ENCODE measurements at regions not wholly inside any gene's neighbourhood (a gene's known extent, or its start where the extent isn't known, plus 50 kb on each side); places are given as distances from the start of the nearest gene placed in this dataset.
"Not testable (repeated sequence)": the region's sequence is repeated elsewhere in the genome, so short reads cannot be mapped to it uniquely, and the experiment has no call there.

GRCh38 chr11:87484566-87484965 lies 446.8 kb downstream of the TMEM135 start:
- H3K27ac Mint-ChIP-seq, result no peak overlapping the region
- DNase-seq, result no peak
- no peaks in the 10 kb centered on the region for H3K27me3 Mint-ChIP-seq

DNA sequence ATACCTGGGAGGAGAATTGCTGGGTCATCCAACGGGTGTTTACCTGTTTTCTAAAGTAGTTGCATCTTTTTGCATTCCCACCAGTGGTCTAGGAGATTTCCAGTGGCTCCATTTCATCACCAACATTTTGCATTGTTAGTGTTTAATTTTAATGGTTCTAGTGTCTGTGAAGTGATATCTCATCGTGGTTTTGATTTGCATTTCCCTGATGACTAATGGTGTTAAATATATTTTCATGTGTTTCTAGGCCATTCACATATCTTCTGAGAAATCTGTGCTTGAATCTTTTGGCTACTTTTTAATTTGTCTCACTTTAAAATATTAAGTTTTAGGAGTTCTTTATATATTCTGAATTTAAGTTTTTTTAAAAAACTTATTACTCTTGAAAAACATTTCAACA lies 439.6 kb downstream of the TMEM135 start:
- Mint-ChIP-seq H3K27me3 (no peaks in the 10 kb centered on the region), H3K4me3 (no peak overlapping the region), H3K36me3 (no peaks in the 10 kb centered on the region), H3K27ac (no peak overlapping the region), H3K9me3 (peaks cover 9% of the 10 kb centered on the region in 2 donors), H3K4me1 (no peaks in the 10 kb centered on the region)
- ATAC-seq (replicated peaks) (no peak), DNase-seq (no peak)

More at GRCh38 chr11:87484566-87484965, 446.8 kb downstream of the TMEM135 start:
- Mint-ChIP-seq H3K4me3 (no peak overlapping the region), H3K9me3 (peaks cover 0 to 3% of the 10 kb centered on the region in 2 donors), H3K4me1 (no peaks in the 10 kb centered on the region), H3K36me3 (no peaks in the 10 kb centered on the region)
- no peak for ATAC-seq (replicated peaks)

GRCh38 chr11:87473174-87473573 lies 435.4 kb downstream of the TMEM135 start:
- Mint-ChIP-seq H3K36me3 (no peaks in the 10 kb centered on the region), H3K4me3 (no peak overlapping the region), H3K27me3 (no peaks in the 10 kb centered on the region), H3K4me1 (no peaks in the 10 kb centered on the region), H3K27ac (no peak overlapping the region), H3K9me3 (peaks cover 0 to 4% of the 10 kb centered on the region in 2 donors)
- DNase-seq, result no peak
- no peak for ATAC-seq (replicated peaks)

DNA sequence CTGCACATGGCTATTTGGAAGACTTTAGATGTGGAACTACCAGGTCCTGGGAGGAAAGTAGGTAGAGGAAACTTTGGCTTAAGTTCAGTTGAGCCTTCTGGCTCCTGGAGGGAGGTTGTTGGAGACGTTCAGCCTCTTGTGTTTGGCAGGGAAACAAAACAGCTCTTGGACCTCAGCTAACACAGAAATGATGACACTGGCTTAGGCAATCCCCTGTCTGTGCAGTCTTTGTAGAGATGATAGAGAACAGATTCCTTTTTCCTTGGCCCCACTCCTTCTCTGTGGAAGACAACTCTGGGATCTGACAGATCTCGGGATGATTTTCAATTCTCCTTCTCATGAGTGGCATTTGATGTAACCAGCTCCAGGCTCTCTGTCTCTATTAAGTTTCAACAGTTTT lies 428.5 kb downstream of the TMEM135 start:
- ATAC-seq (replicated peaks), result no peak

GRCh38 chr11:87465716-87466115 lies 428.0 kb downstream of the TMEM135 start:
- Mint-ChIP-seq H3K36me3 (no peaks in the 10 kb centered on the region), H3K27ac (no peak overlapping the region), H3K9me3 (no peaks in the 10 kb centered on the region), H3K4me3 (no peak overlapping the region), H3K27me3 (no peaks in the 10 kb centered on the region), H3K4me1 (no peaks in the 10 kb centered on the region)
- ATAC-seq (replicated peaks) (no peak), DNase-seq (no peak)

More for the DNA sequence above, 428.5 kb downstream of the TMEM135 start:
- H3K27me3 Mint-ChIP-seq, result no peaks in the 10 kb centered on the region
- H3K27ac Mint-ChIP-seq, result no peak overlapping the region
- H3K4me3 Mint-ChIP-seq, result no peak overlapping the region
- no peaks in the 10 kb centered on the region for H3K4me1 Mint-ChIP-seq
- H3K36me3 Mint-ChIP-seq, result no peaks in the 10 kb centered on the region
- DNase-seq, result no peak
- H3K9me3 Mint-ChIP-seq, result no peaks in the 10 kb centered on the region

DNA sequence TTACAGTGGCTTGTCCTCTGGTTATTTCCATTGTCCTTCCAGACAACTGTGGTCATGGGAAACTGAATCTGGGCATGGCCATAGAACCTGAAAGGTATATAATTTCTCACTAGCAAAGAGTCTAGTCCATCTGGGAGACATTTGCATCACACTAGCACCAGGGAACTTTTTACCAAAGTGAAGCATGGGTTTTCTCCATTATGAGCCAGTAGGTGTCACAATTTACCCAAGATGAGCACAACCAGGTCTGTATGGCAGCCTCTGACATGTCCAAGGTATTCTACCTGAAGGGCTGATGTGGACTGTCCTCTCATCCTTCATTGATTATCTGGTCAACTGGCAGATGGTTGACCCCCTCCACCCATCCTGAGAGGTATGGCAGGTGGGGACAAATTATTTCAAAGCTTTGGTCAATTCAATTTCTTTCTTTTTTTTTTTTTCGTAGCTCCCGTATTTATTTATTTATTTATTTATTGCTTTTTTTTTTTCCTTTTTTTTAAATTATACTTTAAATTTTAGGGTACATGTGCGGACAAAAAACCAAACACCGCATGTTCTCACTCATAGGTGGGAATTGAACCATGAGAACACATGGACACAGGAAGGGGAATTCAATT lies 425.9 kb downstream of the TMEM135 start:
- H3K27me3 Mint-ChIP-seq, result no peaks in the 10 kb centered on the region
- H3K9me3 Mint-ChIP-seq, result no peaks in the 10 kb centered on the region
- no peak for DNase-seq
- H3K4me3 Mint-ChIP-seq, result no peak overlapping the region
- no peaks in the 10 kb centered on the region for H3K36me3 Mint-ChIP-seq
- peak; percentile 47 to 52 for ATAC-seq (replicated peaks)
- no peak overlapping the region for H3K27ac Mint-ChIP-seq
- no peaks in the 10 kb centered on the region for H3K4me1 Mint-ChIP-seq

DNA sequence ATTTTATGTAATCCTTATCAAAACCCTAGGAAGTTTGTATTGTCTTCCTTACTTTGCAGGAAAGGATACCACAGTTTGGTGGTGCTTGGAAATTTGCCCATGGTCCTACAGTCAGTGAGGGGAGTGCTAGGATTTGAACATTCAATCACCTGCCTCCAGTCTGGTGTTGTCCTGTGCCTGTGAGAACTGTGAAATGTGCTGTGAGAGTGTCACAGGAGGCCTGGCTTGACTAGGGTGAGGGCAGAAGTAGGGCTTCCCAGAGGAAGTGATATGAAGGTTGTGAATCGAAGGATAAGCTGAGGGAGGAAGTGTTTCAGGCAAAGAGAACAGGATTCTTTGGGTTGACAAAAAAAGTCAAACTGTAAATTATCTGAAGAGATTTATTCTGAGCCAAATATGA lies 424.4 kb downstream of the TMEM135 start:
- DNase-seq (no peak), ATAC-seq (replicated peaks) (no peak)
- H3K9me3 Mint-ChIP-seq, result no peaks in the 10 kb centered on the region
- no peaks in the 10 kb centered on the region for H3K36me3 Mint-ChIP-seq
- no peak overlapping the region for H3K27ac Mint-ChIP-seq
- H3K4me3 Mint-ChIP-seq, result no peak overlapping the region
- H3K27me3 Mint-ChIP-seq, result no peaks in the 10 kb centered on the region
- no peaks in the 10 kb centered on the region for H3K4me1 Mint-ChIP-seq

- H3K4me3 Mint-ChIP-seq, result no peak overlapping the region
- H3K27me3 Mint-ChIP-seq, result no peaks in the 10 kb centered on the region
- H3K27ac Mint-ChIP-seq, result no peak overlapping the region
- H3K36me3 Mint-ChIP-seq, result no peaks in the 10 kb centered on the region
- no peaks in the 10 kb centered on the region for H3K4me1 Mint-ChIP-seq
- ATAC-seq (replicated peaks), result no peak
- DNase-seq, result no peak
- H3K9me3 Mint-ChIP-seq, result no peaks in the 10 kb centered on the region
These were observed 423.3 kb downstream of the TMEM135 start for GRCh38 chr11:87460842-87461637.

DNA sequence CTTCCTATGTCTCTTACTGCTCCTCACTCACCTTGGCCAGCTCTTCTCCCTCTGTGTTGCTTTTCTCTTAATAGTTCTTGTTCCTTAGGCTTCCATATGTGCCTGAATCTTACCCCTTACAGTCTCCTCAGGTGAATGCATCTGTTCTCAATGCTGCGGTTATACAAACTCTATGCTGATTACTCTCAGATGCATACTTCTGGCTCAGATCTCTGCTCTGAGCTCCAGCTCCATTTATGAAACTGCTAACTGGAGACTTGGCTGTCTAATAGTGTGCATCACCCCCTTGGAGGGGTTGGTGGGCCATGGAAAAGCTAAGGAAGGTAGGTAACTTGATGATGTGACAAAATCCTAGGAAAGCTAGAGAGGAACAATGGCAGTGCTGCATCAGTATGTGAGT lies 422.5 kb downstream of the TMEM135 start:
- no peak overlapping the region for H3K27ac Mint-ChIP-seq
- H3K4me3 Mint-ChIP-seq, result no peak overlapping the region
- H3K4me1 Mint-ChIP-seq, result no peaks in the 10 kb centered on the region
- no peaks in the 10 kb centered on the region for H3K36me3 Mint-ChIP-seq
- H3K9me3 Mint-ChIP-seq, result no peaks in the 10 kb centered on the region
- ATAC-seq (replicated peaks) (no peak), DNase-seq (no peak)
- no peaks in the 10 kb centered on the region for H3K27me3 Mint-ChIP-seq

DNA sequence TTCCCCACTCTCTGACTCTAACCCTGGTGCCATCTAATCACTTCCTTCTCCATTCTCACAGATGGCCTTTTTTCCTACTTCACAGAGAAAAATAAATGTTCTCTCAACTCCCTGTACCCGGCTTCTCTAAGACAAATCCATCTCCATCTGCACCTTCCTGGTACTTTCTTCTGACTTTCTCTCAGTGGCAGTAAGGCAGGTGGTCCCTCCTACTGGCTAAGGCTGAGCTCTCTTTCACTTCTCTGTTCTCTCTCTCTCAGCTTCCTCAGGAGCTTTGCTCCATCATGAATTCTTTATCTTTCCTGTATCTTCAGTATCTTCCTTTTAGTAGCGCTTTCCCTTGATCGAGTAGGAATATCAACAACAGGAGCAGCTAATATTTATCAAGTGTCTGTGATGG lies 421.6 kb downstream of the TMEM135 start:
- Mint-ChIP-seq H3K4me3 (no peak overlapping the region), H3K9me3 (no peaks in the 10 kb centered on the region), H3K27me3 (no peaks in the 10 kb centered on the region), H3K4me1 (no peaks in the 10 kb centered on the region), H3K36me3 (no peaks in the 10 kb centered on the region), H3K27ac (no peak overlapping the region)
- DNase-seq (no peak), ATAC-seq (replicated peaks) (no peak)

DNA sequence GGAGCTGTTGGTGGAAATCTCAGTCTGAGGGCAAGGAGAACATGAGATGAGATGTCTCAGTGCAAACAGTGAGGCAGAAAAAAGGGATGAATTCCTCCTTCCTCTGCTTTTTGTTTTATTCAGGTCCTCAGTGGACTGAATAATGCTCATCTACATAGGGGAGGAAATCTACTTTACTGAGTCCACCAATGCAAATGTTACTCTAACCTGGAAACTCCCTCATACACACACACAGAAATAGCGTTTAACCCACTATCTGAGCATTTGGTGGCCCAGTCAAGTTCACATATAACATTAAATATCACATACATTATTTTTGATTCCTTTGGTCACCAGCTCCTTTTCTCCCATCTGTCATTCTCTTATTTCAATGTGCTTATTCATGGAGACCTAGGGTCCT lies 418.8 kb downstream of the TMEM135 start:
- Mint-ChIP-seq H3K27me3 (no peaks in the 10 kb centered on the region), H3K9me3 (no peaks in the 10 kb centered on the region), H3K27ac (no peak overlapping the region), H3K4me1 (no peaks in the 10 kb centered on the region), H3K4me3 (no peak overlapping the region), H3K36me3 (no peaks in the 10 kb centered on the region)
- DNase-seq, result no peak
- no peak for ATAC-seq (replicated peaks)

GRCh38 chr11:87455180-87455579 lies 417.4 kb downstream of the TMEM135 start:
- DNase-seq, result no peak
- no peak overlapping the region for H3K27ac Mint-ChIP-seq
- no peaks in the 10 kb centered on the region for H3K9me3 Mint-ChIP-seq
- ATAC-seq (replicated peaks), result no peak
- H3K4me1 Mint-ChIP-seq, result no peaks in the 10 kb centered on the region
- no peaks in the 10 kb centered on the region for H3K27me3 Mint-ChIP-seq
- H3K36me3 Mint-ChIP-seq, result no peaks in the 10 kb centered on the region
- no peak overlapping the region for H3K4me3 Mint-ChIP-seq

GRCh38 chr11:87454241-87454640 lies 416.5 kb downstream of the TMEM135 start:
- no peak for DNase-seq
- H3K4me3 Mint-ChIP-seq, result no peak overlapping the region
- no peaks in the 10 kb centered on the region for H3K27me3 Mint-ChIP-seq
- no peaks in the 10 kb centered on the region for H3K4me1 Mint-ChIP-seq
- H3K27ac Mint-ChIP-seq, result no peak overlapping the region
- no peaks in the 10 kb centered on the region for H3K36me3 Mint-ChIP-seq
- peak in 1 of 2 donors; percentile 42 for ATAC-seq (replicated peaks)
- H3K9me3 Mint-ChIP-seq, result no peaks in the 10 kb centered on the region

DNA sequence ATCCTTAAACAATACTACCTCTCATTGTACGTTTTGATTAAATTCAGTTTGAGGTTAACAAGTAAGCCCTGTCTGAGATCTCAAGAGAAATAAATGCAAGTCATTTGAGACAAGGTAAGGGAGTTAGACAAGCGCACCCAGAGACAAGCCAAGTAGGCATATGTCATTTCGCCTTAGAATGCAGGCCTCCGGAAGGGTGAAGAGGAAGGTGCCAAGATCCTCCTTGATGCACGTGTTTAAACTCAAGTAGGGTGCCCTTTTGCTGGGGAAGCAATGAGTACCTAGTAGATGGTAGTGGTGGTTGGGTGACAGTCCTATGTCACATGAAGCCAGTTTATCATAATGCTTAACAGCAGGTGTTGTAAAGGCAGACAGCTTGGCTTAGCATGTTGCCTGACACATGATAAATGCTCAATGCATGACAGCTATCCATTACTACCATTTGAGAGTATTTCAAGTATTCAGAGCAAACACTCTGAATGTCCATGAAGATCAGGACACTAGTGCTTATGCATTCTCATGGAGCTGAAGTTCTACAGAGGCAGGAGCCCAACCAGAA lies 415.9 kb downstream of the TMEM135 start:
- Mint-ChIP-seq H3K27ac (no peak overlapping the region), H3K4me3 (no peak overlapping the region), H3K9me3 (no peaks in the 10 kb centered on the region), H3K27me3 (peaks cover 0 to 5% of the 10 kb centered on the region in 2 donors), H3K4me1 (no peaks in the 10 kb centered on the region), H3K36me3 (no peaks in the 10 kb centered on the region)
- ATAC-seq (replicated peaks), result no peak
- no peak for DNase-seq

- H3K36me3 Mint-ChIP-seq; H3K27me3 Mint-ChIP-seq; H3K4me3 Mint-ChIP-seq; H3K9me3 Mint-ChIP-seq; ATAC-seq (replicated peaks); H3K27ac Mint-ChIP-seq; DNase-seq; H3K4me1 Mint-ChIP-seq: not testable (repeated sequence)
These were observed 414.3 kb downstream of the TMEM135 start for GRCh38 chr11:87452025-87452424.

Measured in stimulated activated naive B cell treated with anti-CD40 and anti-IgM and Interleukin-4, amounts not matched to agents 10 μg/mL and 1 μg/mL and 100 μg/mL, for 72 hours (primary cell).